Osteocyte (in vitro differentiated cells): ENCODE measurements at regions not wholly inside any gene's neighbourhood (a gene's known extent, or its start where the extent isn't known, plus 50 kb on each side); places are given as distances from the start of the nearest gene placed in this dataset.

ENCODE experiments used
- DNase-seq: peaks from one replicate; pipeline ENCODE4 v3.0.0; 2021; ENCODE audit warnings: mixed read lengths; ENCODE audit not compliant: unreplicated experiment; ENCODE audit errors: extremely low spot score
- H3K27ac Mint-ChIP-seq: one replicate; pipeline ENCODE4 v1.8.0; 2021; ENCODE audit warnings: mild to moderate bottlenecking, mixed read lengths; ENCODE audit not compliant: unreplicated experiment
- H3K27me3 Mint-ChIP-seq: one replicate; pipeline ENCODE4 v1.8.0; 2021; ENCODE audit warnings: mixed read lengths; ENCODE audit not compliant: unreplicated experiment
- H3K36me3 Mint-ChIP-seq: one replicate; pipeline ENCODE4 v1.8.0; 2021; ENCODE audit warnings: mixed read lengths; ENCODE audit not compliant: unreplicated experiment
- H3K4me1 Mint-ChIP-seq: one replicate; pipeline ENCODE4 v1.8.0; 2021; ENCODE audit warnings: mixed read lengths; ENCODE audit not compliant: unreplicated experiment
- H3K4me3 Mint-ChIP-seq: one replicate; pipeline ENCODE4 v1.8.0; 2021; ENCODE audit warnings: mild to moderate bottlenecking, moderate library complexity, mixed read lengths; ENCODE audit not compliant: unreplicated experiment
- H3K9me3 Mint-ChIP-seq: one replicate; pipeline ENCODE4 v1.8.0; 2021; ENCODE audit warnings: mixed read lengths; ENCODE audit not compliant: unreplicated experiment
- CTCF ChIP-seq: fragments of 200-600 bp; sonication (generic); IDR thresholded peaks from 2 replicates; pipeline ENCODE4 v1.5.0; 2021; ENCODE audit warnings: antibody characterized with exemption, mild to moderate bottlenecking, moderate library complexity

- Mint-ChIP-seq H3K9me3 (no peaks in the 10 kb centered on the region), H3K27me3 (peaks cover 20% of the 10 kb centered on the region), H3K4me3 (peak overlapping the region; percentile 56), H3K4me1 (peaks cover 18% of the 10 kb centered on the region), H3K27ac (no peak overlapping the region), H3K36me3 (no peaks in the 10 kb centered on the region)
- no peak for DNase-seq
- TF ChIP-seq CTCF = no peak
Observed at GRCh38 chr13:106916329-106916976, 348.5 kb upstream of the ARGLU1 start.

GRCh38 chr13:106915146-106915545, 347.2 kb upstream of the ARGLU1 start:
- H3K27me3 Mint-ChIP-seq = peaks cover 20% of the 10 kb centered on the region
- no peak for TF ChIP-seq CTCF
- DNase-seq = no peak
- H3K4me3 Mint-ChIP-seq = no peak overlapping the region
- peaks cover 18% of the 10 kb centered on the region for H3K4me1 Mint-ChIP-seq
- H3K36me3 Mint-ChIP-seq = no peaks in the 10 kb centered on the region
- no peak overlapping the region for H3K27ac Mint-ChIP-seq
- no peaks in the 10 kb centered on the region for H3K9me3 Mint-ChIP-seq

GRCh38 chr13:106911627-106912026, 343.7 kb upstream of the ARGLU1 start:
- Mint-ChIP-seq H3K36me3 (no peaks in the 10 kb centered on the region), H3K27me3 (peaks cover 33% of the 10 kb centered on the region), H3K4me3 (no peak overlapping the region), H3K27ac (no peak overlapping the region), H3K4me1 (no peaks in the 10 kb centered on the region), H3K9me3 (no peaks in the 10 kb centered on the region)
- TF ChIP-seq CTCF = no peak
- DNase-seq = no peak

GRCh38 chr13:106911020-106911419, 343.1 kb upstream of the ARGLU1 start:
- no peak overlapping the region for H3K4me3 Mint-ChIP-seq
- no peaks in the 10 kb centered on the region for H3K36me3 Mint-ChIP-seq
- TF ChIP-seq CTCF = no peak
- H3K27ac Mint-ChIP-seq = no peak overlapping the region
- H3K4me1 Mint-ChIP-seq = no peaks in the 10 kb centered on the region
- peaks cover 32% of the 10 kb centered on the region for H3K27me3 Mint-ChIP-seq
- DNase-seq = no peak
- no peaks in the 10 kb centered on the region for H3K9me3 Mint-ChIP-seq

GRCh38 chr13:106906426-106906996, 338.6 kb upstream of the ARGLU1 start:
- DNase-seq = no peak
- H3K27me3 Mint-ChIP-seq = peaks cover 15% of the 10 kb centered on the region
- no peak overlapping the region for H3K27ac Mint-ChIP-seq
- no peak overlapping the region for H3K4me3 Mint-ChIP-seq
- TF ChIP-seq CTCF = no peak
- no peaks in the 10 kb centered on the region for H3K4me1 Mint-ChIP-seq
- H3K9me3 Mint-ChIP-seq = no peaks in the 10 kb centered on the region
- H3K36me3 Mint-ChIP-seq = no peaks in the 10 kb centered on the region
